Breast epithelium (tissue), 4 donors: ENCODE measurements at regions not wholly inside any gene's neighbourhood (a gene's known extent, or its start where the extent isn't known, plus 50 kb on each side); places are given as distances from the start of the nearest gene placed in this dataset.

Experiments used
- DNase-seq, 2 donors: peaks; one replicate each; pipeline ENCODE4 v3.0.0-alpha.2; 2019; ENCODE audit warnings: low spot score in 2 of 2
- H3K27ac ChIP-seq, 2 donors: fragments of 200-600 bp; sonication (generic) in 1 of 2; one replicate each; pipeline ENCODE4 v1.5.1; 2016 to 2019; ENCODE audit warnings: mild to moderate bottlenecking in 1 of 2
- H3K27me3 ChIP-seq, 2 donors: fragments of 200-600 bp; sonication (generic) in 1 of 2; one replicate each; pipeline versions ENCODE4 v1.5.1 to v1.6.0; 2017 to 2019; ENCODE audit warnings: control low read depth in 1 of 2, mild to moderate bottlenecking in 1 of 2
- H3K36me3 ChIP-seq: fragments of 200-600 bp; one replicate; pipeline ENCODE4 v1.5.1; 2019
- H3K4me1 ChIP-seq, 2 donors: fragments of 200-600 bp; sonication (generic); one replicate each; pipeline ENCODE4 v1.5.1; 2016 to 2019; ENCODE audit warnings: control low read depth in 1 of 2
- H3K4me3 ChIP-seq, 3 donors: fragments of 200-600 bp; sonication (generic); 1 replicate in 2 of 3; 2 replicates in 1 of 3; pipeline ENCODE4 v1.5.1; 2016 to 2019; ENCODE audit warnings: mild to moderate bottlenecking in 3 of 3, moderate library complexity in 2 of 3
- H3K9me3 ChIP-seq, 2 donors: fragments of 200-600 bp; sonication (generic) in 1 of 2; one replicate each; pipeline ENCODE4 v1.5.1; 2016 to 2019; ENCODE audit warnings: control low read depth in 1 of 2
- CTCF ChIP-seq, 3 donors: fragments of 450-650 bp; IDR thresholded peaks; one replicate each; pipeline ENCODE4 v1.5.1; 2016 to 2017; ENCODE audit warnings: antibody characterized with exemption in 3 of 3, mild to moderate bottlenecking in 3 of 3, moderate library complexity in 3 of 3
- POLR2A ChIP-seq: fragments of 450-650 bp; IDR thresholded peaks from one replicate; pipeline ENCODE4 v1.6.1; 2016; ENCODE audit warnings: antibody characterized with exemption, mild to moderate bottlenecking, moderate library complexity
- POLR2AphosphoS5 ChIP-seq, 3 donors: sonication (generic); formaldehyde crosslinking; IDR thresholded peaks; one replicate each; pipeline ENCODE4 v1.6.1; 2017; ENCODE audit warnings: antibody characterized with exemption in 3 of 3
- intact Hi-C: fragments of 100-400 bp; cut with DNase I; formaldehyde crosslinking; loops from one replicate; pipeline ENCODE4 v1.15.1; 2023; ENCODE audit warnings: low total_unique reads

- Histone ChIP-seq H3K27me3 (peaks cover 0 to 9% of the 10 kb centered on the region in 2 donors), H3K4me1 (no peaks in the 10 kb centered on the region), H3K9me3 (no peaks in the 10 kb centered on the region), H3K36me3 (no peaks in the 10 kb centered on the region), H3K27ac (no peak overlapping the region), H3K4me3 (no peak overlapping the region)
- no peak for DNase-seq
- intact Hi-C loops, result loop anchor here (5.0 kb wide), 1 partner anchor 1218 kb away; no protein-coding TSS in a partner anchor
- TF ChIP-seq CTCF (IDR thresholded peaks at IDR 0.05) (no peak), POLR2AphosphoS5 (IDR thresholded peaks at IDR 0.05) (no peak), POLR2A (no peak)
These were observed 52.6 kb upstream of the TCERG1 start for GRCh38 chr5:146394486-146394885.

- Histone ChIP-seq H3K27ac (no peak overlapping the region), H3K4me1 (no peaks in the 10 kb centered on the region), H3K27me3 (peaks cover 0 to 9% of the 10 kb centered on the region in 2 donors), H3K4me3 (no peak overlapping the region), H3K9me3 (no peaks in the 10 kb centered on the region), H3K36me3 (no peaks in the 10 kb centered on the region)
- no peak for DNase-seq
- TF ChIP-seq POLR2A (no peak), POLR2AphosphoS5 (IDR thresholded peaks at IDR 0.05) (no peak), CTCF (IDR thresholded peaks at IDR 0.05) (no peak)
- intact Hi-C loops, result no loop called here
These were observed 51.9 kb upstream of the TCERG1 start for GRCh38 chr5:146395193-146395592.
